Spinal cord (tissue), 9 donors: ENCODE measurements at regions not wholly inside any gene's neighbourhood (a gene's known extent, or its start where the extent isn't known, plus 50 kb on each side); places are given as distances from the start of the nearest gene placed in this dataset.

Experiments
- DNase-seq, 6 donors: peaks; one replicate each; pipeline versions ENCODE4 v3.0.0 to v3.0.0-alpha.2; 2013 to 2015; ENCODE audit warnings: low spot score in 6 of 6, low read depth in 4 of 6
- H3K27ac ChIP-seq: one replicate; pipeline ENCODE4 v1.5.1; 2013; ENCODE audit warnings: low read depth, low read length, control low read depth
- H3K27me3 ChIP-seq: one replicate; pipeline ENCODE4 v1.6.1; 2013; ENCODE audit warnings: low read length; ENCODE audit not compliant: control insufficient read depth, insufficient read depth
- H3K36me3 ChIP-seq: one replicate; pipeline ENCODE4 v1.6.1; 2013; ENCODE audit warnings: low read length; ENCODE audit not compliant: control insufficient read depth, insufficient read depth
- H3K4me1 ChIP-seq: one replicate; pipeline ENCODE4 v1.6.1; 2013; ENCODE audit warnings: low read length; ENCODE audit not compliant: control insufficient read depth, insufficient read depth
- H3K4me3 ChIP-seq: one replicate; pipeline ENCODE4 v1.5.1; 2013; ENCODE audit warnings: low read depth, low read length, control low read depth
- H3K9me3 ChIP-seq: one replicate; pipeline ENCODE4 v1.6.1; 2013; ENCODE audit warnings: low read length; ENCODE audit not compliant: control insufficient read depth, insufficient read depth
- WGBS: methylation state at CpG from one replicate; pipeline ENCODE4 v1.1.5; 2013; ENCODE audit warnings: missing lambda C conversion rate; ENCODE audit not compliant: insufficient coverage; 5-methylcytosine and 5-hydroxymethylcytosine counted together
- donor health status: healthy.

- Histone ChIP-seq H3K27me3 (no peaks in the 10 kb centered on the region), H3K36me3 (no peaks in the 10 kb centered on the region), H3K27ac (no peak overlapping the region), H3K4me1 (no peaks in the 10 kb centered on the region), H3K9me3 (no peaks in the 10 kb centered on the region), H3K4me3 (no peak overlapping the region)
- DNase-seq, result peak in 2 of 6 donors; percentile 31 to 40
- no CpG with 5 or more reads among the region's 2 CpGs for WGBS
These were observed 594.8 kb upstream of the GOT2 start for GRCh38 chr16:59328961-59329360.

- no peak for DNase-seq
- Histone ChIP-seq H3K27me3 (no peaks in the 10 kb centered on the region), H3K4me3 (no peak overlapping the region), H3K27ac (no peak overlapping the region), H3K9me3 (no peaks in the 10 kb centered on the region), H3K4me1 (no peaks in the 10 kb centered on the region), H3K36me3 (no peaks in the 10 kb centered on the region)
- WGBS, result no CpG with 5 or more reads among the region's 3 CpGs
These were observed 593.8 kb upstream of the GOT2 start for GRCh38 chr16:59327894-59328293.

DNA sequence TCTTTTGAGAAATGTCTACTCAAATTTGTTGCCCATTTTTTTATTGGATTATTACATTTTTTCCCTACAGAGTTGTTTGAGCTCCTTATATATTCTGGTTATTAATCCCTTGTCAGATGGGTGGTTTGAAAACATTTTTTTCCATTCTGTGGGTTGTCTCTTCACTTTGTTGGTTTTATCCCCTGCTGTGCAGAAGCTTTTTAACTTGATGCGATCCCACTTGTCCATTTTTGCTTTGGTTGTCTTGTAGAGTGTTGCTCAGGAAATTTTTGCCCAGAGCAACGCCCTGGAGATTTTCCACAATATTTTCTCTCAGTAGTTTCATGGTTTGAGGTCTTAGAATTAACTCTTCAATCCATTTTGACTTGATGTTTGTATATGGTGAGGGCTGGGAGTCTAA lies 592.8 kb upstream of the GOT2 start:
- H3K27ac ChIP-seq, result no peak overlapping the region
- no peaks in the 10 kb centered on the region for H3K9me3 ChIP-seq
- no peaks in the 10 kb centered on the region for H3K4me1 ChIP-seq
- H3K4me3 ChIP-seq, result no peak overlapping the region
- H3K27me3 ChIP-seq, result no peaks in the 10 kb centered on the region
- no CpG with 5 or more reads among the region's 2 CpGs for WGBS
- H3K36me3 ChIP-seq, result no peaks in the 10 kb centered on the region
- DNase-seq, result no peak

DNA sequence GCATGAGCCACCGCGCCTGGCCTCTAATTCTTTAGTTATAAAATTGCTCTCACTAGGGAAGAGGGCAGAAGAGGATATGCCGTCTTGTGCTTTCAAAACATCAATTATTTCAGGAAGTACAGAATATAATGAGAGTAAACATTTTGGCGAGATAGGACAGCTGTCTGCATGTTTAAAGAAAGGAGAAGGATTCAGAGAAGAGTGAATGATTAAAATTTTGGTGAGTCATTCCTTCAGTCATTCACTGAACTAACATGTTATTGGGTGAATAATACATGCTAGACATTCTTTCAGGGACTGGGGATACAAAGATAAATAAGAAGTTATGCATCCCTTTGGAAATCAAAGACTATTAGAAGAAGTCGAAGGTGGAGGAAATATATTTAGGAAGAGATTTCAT lies 590.3 kb upstream of the GOT2 start:
- H3K36me3 ChIP-seq, result no peaks in the 10 kb centered on the region
- H3K9me3 ChIP-seq, result no peaks in the 10 kb centered on the region
- no peaks in the 10 kb centered on the region for H3K27me3 ChIP-seq
- no CpG with 5 or more reads among the region's 5 CpGs for WGBS
- DNase-seq, result no peak
- no peaks in the 10 kb centered on the region for H3K4me1 ChIP-seq
- H3K27ac ChIP-seq, result no peak overlapping the region
- no peak overlapping the region for H3K4me3 ChIP-seq

DNA sequence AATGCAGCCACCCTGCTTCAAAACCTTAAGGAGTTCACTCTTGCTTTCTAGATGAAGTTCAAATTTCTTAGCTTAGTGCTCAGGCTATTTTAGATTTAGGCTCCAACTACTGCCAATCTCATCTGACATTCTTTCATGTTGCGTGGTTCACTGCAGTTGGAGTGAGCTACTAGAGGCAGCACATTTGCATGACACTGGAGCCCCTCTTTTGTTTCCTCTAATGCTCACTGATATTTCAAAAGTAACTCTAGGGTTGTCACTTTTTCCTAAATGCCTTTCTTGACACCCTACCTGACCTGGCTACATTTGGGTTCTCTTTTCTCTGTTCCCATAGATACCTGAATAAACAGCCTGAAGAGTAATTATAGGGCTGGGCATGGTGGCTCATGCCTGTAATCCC lies 586.5 kb upstream of the GOT2 start:
- H3K36me3 ChIP-seq, result no peaks in the 10 kb centered on the region
- 54% methylated on average over 1 of the region's 1 CpG for WGBS
- H3K4me3 ChIP-seq, result no peak overlapping the region
- H3K4me1 ChIP-seq, result no peaks in the 10 kb centered on the region
- no peaks in the 10 kb centered on the region for H3K9me3 ChIP-seq
- no peaks in the 10 kb centered on the region for H3K27me3 ChIP-seq
- H3K27ac ChIP-seq, result no peak overlapping the region
- DNase-seq, result no peak

DNA sequence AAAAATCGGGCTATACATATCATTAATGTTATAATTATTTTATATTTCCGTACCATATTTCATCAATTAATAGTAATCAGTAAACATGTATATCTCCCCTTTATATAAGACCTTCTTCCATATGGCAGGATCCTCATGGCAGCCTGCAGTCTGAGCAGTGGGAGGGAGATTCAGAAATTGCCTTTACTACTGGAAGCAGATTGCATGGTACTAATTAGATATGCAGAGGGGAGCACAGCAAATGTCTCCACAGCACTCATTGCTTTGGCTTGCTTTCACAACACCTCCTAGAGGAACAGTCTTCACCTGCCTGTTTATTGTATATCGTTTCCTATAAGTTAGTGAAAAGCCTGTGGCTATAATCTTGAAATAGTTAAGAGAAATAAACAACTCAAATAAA lies 585.8 kb upstream of the GOT2 start:
- no peaks in the 10 kb centered on the region for H3K9me3 ChIP-seq
- H3K27ac ChIP-seq, result no peak overlapping the region
- DNase-seq, result peak in 2 of 6 donors; percentile 27 to 74
- H3K27me3 ChIP-seq, result no peaks in the 10 kb centered on the region
- no peak overlapping the region for H3K4me3 ChIP-seq
- H3K4me1 ChIP-seq, result no peaks in the 10 kb centered on the region
- H3K36me3 ChIP-seq, result no peaks in the 10 kb centered on the region
- no CpG with 5 or more reads among the region's 3 CpGs for WGBS

- H3K4me1 ChIP-seq, result no peaks in the 10 kb centered on the region
- no peak overlapping the region for H3K27ac ChIP-seq
- DNase-seq, result no peak
- H3K4me3 ChIP-seq, result no peak overlapping the region
- H3K9me3 ChIP-seq, result no peaks in the 10 kb centered on the region
- 100% methylated on average over 2 of the region's 4 CpGs for WGBS
- H3K36me3 ChIP-seq, result no peaks in the 10 kb centered on the region
- no peaks in the 10 kb centered on the region for H3K27me3 ChIP-seq
These were observed 571.7 kb upstream of the GOT2 start for GRCh38 chr16:59305850-59306249.

DNA sequence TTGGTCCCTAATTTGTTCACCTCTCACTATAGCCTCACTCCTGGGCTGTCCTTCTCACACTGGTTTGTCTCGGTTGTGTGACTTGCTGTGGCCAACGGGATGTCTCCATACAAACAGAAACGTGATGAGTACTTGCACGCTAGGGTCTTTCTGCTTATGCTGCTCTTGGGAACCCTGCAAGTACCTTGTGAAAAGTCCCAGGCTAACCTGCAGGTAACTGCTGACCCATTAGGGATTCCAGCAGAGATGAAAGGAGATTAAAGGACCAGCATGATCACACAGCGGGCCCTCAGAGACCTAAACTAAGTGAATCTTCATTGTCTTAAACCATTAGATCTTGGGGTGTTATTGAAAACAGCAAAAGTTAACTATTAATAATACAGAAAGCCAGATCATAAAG lies 562.8 kb upstream of the GOT2 start:
- H3K27me3 ChIP-seq, result no peaks in the 10 kb centered on the region
- H3K4me3 ChIP-seq, result no peak overlapping the region
- no peaks in the 10 kb centered on the region for H3K9me3 ChIP-seq
- 35% methylated on average over 4 of the region's 5 CpGs for WGBS
- no peak for DNase-seq
- H3K27ac ChIP-seq, result no peak overlapping the region
- no peaks in the 10 kb centered on the region for H3K36me3 ChIP-seq
- H3K4me1 ChIP-seq, result no peaks in the 10 kb centered on the region

GRCh38 chr16:59295993-59296736 lies 562.0 kb upstream of the GOT2 start:
- H3K36me3 ChIP-seq, result no peaks in the 10 kb centered on the region
- no peaks in the 10 kb centered on the region for H3K4me1 ChIP-seq
- no peaks in the 10 kb centered on the region for H3K27me3 ChIP-seq
- no peak overlapping the region for H3K4me3 ChIP-seq
- no peaks in the 10 kb centered on the region for H3K9me3 ChIP-seq
- WGBS, result 0% methylated on average over 2 of the region's 5 CpGs
- no peak overlapping the region for H3K27ac ChIP-seq
- peak; percentile 6 to 90 (median 36) for DNase-seq

- no peak for DNase-seq
- no peak overlapping the region for H3K4me3 ChIP-seq
These were observed 561.4 kb upstream of the GOT2 start for GRCh38 chr16:59295474-59295873.

More at GRCh38 chr16:59295474-59295873, 561.4 kb upstream of the GOT2 start:
- H3K4me1 ChIP-seq, result no peaks in the 10 kb centered on the region
- H3K36me3 ChIP-seq, result no peaks in the 10 kb centered on the region
- no peaks in the 10 kb centered on the region for H3K9me3 ChIP-seq
- H3K27ac ChIP-seq, result no peak overlapping the region
- no peaks in the 10 kb centered on the region for H3K27me3 ChIP-seq
